Mesenchymal stem cell (in vitro differentiated cells and primary cell): ENCODE measurements at regions not wholly inside any gene's neighbourhood (a gene's known extent, or its start where the extent isn't known, plus 50 kb on each side); places are given as distances from the start of the nearest gene placed in this dataset.

ENCODE experiments used
- DNase-seq: peaks from one replicate; pipeline ENCODE4 v3.0.0-alpha.2; 2013
- H2AFZ ChIP-seq: one replicate; pipeline ENCODE4 v1.6.1; 2013; ENCODE audit warnings: low read depth, mild to moderate bottlenecking, control low read depth, inconsistent platforms, low read length, moderate library complexity
- H2AK5ac ChIP-seq: 2 replicates; pipeline ENCODE4 v1.6.1; 2013; ENCODE audit warnings: low read length, moderate library complexity, mild to moderate bottlenecking, inconsistent platforms; ENCODE audit not compliant: severe bottlenecking
- H2BK120ac ChIP-seq: one replicate; pipeline ENCODE4 v1.6.1; 2013; ENCODE audit warnings: low read depth, mild to moderate bottlenecking, inconsistent platforms, low read length, moderate library complexity
- H2BK12ac ChIP-seq, 2 experiments: one replicate each; pipeline ENCODE4 v1.6.1; 2013; ENCODE audit warnings: inconsistent platforms in 2 of 2, low read length in 2 of 2, mild to moderate bottlenecking in 2 of 2, moderate library complexity in 2 of 2, control low read depth in 1 of 2
- H2BK15ac ChIP-seq: one replicate; pipeline ENCODE4 v1.6.1; 2013; ENCODE audit warnings: mild to moderate bottlenecking, low read depth, inconsistent platforms; ENCODE audit not compliant: poor library complexity, severe bottlenecking
- H2BK5ac ChIP-seq: 2 replicates; pipeline ENCODE4 v1.6.1; 2013; ENCODE audit warnings: low read depth, mild to moderate bottlenecking, low read length, control low read depth, inconsistent platforms; ENCODE audit not compliant: poor library complexity, severe bottlenecking
- H3K14ac ChIP-seq, 2 experiments: one replicate each; pipeline ENCODE4 v1.6.1; 2013; ENCODE audit warnings: inconsistent platforms in 2 of 2, low read length in 2 of 2, control low read depth in 1 of 2, mild to moderate bottlenecking in 1 of 2, moderate library complexity in 1 of 2
- H3K18ac ChIP-seq, 2 experiments: one replicate each; pipeline ENCODE4 v1.6.1; 2013; ENCODE audit warnings: inconsistent platforms in 2 of 2, low read length in 2 of 2, control low read depth in 1 of 2, low read depth in 1 of 2, mild to moderate bottlenecking in 1 of 2
- H3K23ac ChIP-seq, 2 experiments: one replicate each; pipeline ENCODE4 v1.6.1; 2013; ENCODE audit warnings: inconsistent platforms in 2 of 2, low read length in 2 of 2, mild to moderate bottlenecking in 2 of 2, moderate library complexity in 2 of 2, control low read depth in 1 of 2
- H3K27ac ChIP-seq: 2 replicates; pipeline ENCODE4 v1.5.1; 2013; ENCODE audit warnings: mild to moderate bottlenecking, moderate library complexity, low read length, control low read depth, inconsistent platforms; ENCODE audit not compliant: poor library complexity, severe bottlenecking
- H3K27me3 ChIP-seq, 2 experiments: 2 replicates each; pipeline versions ENCODE4 v1.6.1 to v1.7.0; 2013; ENCODE audit warnings: low read length in 2 of 2, mild to moderate bottlenecking in 2 of 2, moderate library complexity in 2 of 2, control low read depth in 1 of 2, inconsistent platforms in 1 of 2; ENCODE audit not compliant: control insufficient read depth in 1 of 2, insufficient read depth in 1 of 2
- H3K36me3 ChIP-seq, 2 experiments: 2 replicates each; pipeline versions ENCODE4 v1.6.1 to v1.7.0; 2013; ENCODE audit warnings: low read length in 2 of 2, control low read depth in 1 of 2, inconsistent platforms in 1 of 2, low read depth in 1 of 2, mild to moderate bottlenecking in 1 of 2; ENCODE audit not compliant: insufficient read depth in 2 of 2, control insufficient read depth in 1 of 2
- H3K4ac ChIP-seq, 2 experiments: one replicate each; pipeline ENCODE4 v1.6.1; 2013; ENCODE audit warnings: inconsistent platforms in 2 of 2, low read length in 2 of 2, mild to moderate bottlenecking in 2 of 2, moderate library complexity in 2 of 2, control low read depth in 1 of 2, low read depth in 1 of 2
- H3K4me1 ChIP-seq: 2 replicates; pipeline ENCODE4 v1.6.1; 2013; ENCODE audit warnings: low read depth, low read length, control low read depth; ENCODE audit not compliant: control insufficient read depth, insufficient read depth
- H3K4me2 ChIP-seq: 2 replicates; pipeline ENCODE4 v1.6.1; 2013; ENCODE audit warnings: low read length, mild to moderate bottlenecking, inconsistent platforms; ENCODE audit not compliant: poor library complexity, severe bottlenecking
- H3K4me3 ChIP-seq, 2 experiments: 2 replicates each; pipeline versions ENCODE4 v1.5.1 to v1.7.0; 2013; ENCODE audit warnings: low read length in 2 of 2, mild to moderate bottlenecking in 2 of 2, control low read depth in 1 of 2, low read depth in 1 of 2; ENCODE audit not compliant: insufficient read depth in 1 of 2
- H3K79me1 ChIP-seq: replicated peaks from 2 replicates; pipeline ENCODE4 v1.6.1; 2013; ENCODE audit warnings: mild to moderate bottlenecking, control low read depth, low read length, inconsistent platforms; ENCODE audit not compliant: poor library complexity, severe bottlenecking
- H3K9ac ChIP-seq: 2 replicates; pipeline ENCODE4 v1.7.0; 2013; ENCODE audit warnings: mild to moderate bottlenecking, low read length, moderate library complexity
- H3K9me3 ChIP-seq: 2 replicates; pipeline ENCODE4 v1.7.0; 2013; ENCODE audit warnings: mild to moderate bottlenecking, low read length; ENCODE audit not compliant: control insufficient read depth
- H4K8ac ChIP-seq: one replicate; pipeline ENCODE4 v1.6.1; 2013; ENCODE audit warnings: inconsistent platforms, mild to moderate bottlenecking, low read length, moderate library complexity
- H4K91ac ChIP-seq: one replicate; pipeline ENCODE4 v1.6.1; 2013; ENCODE audit warnings: mild to moderate bottlenecking, low read length, inconsistent platforms
- WGBS: methylation state at CpG from one replicate; pipeline ENCODE4 v1.1.7; 2013; ENCODE audit warnings: mixed read lengths; 5-methylcytosine and 5-hydroxymethylcytosine counted together

DNA sequence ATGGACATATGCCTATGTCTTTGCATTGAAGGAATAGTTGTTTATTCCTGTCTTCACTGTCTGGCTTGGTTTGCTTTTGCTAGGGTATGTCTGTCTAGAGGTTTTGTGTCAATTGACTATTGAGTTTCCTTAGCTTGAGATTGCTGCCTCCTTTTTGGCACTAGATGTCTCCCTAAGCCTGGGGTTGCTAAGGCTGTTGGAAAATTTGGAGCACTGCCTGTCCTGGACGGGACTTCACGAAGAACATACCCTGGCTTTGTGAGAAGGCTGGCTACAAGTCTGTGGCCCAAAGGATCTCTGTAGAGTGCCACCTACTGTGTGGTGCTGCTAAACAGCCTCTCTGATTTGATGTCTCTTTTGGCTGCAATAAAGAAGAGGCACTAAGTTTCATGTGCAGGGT, 183.8 kb upstream of the NUDT10 start:
- Histone ChIP-seq H4K91ac (no peak overlapping the region), H3K18ac (no peak overlapping the region), H3K27ac (no peak overlapping the region), H3K9ac (no peak overlapping the region), H3K4me1 (no peaks in the 10 kb centered on the region), H4K8ac (no peak overlapping the region), H2BK120ac (no peak overlapping the region), H2BK15ac (no peak overlapping the region), H3K9me3 (no peaks in the 10 kb centered on the region), H3K27me3 (peaks cover 0 to 38% of the 10 kb centered on the region in 2 experiments), H3K36me3 (no peaks in the 10 kb centered on the region), H3K23ac (no peak overlapping the region), H3K4me3 (no peak overlapping the region), H2AK5ac (no peak overlapping the region), H2AFZ (no peak overlapping the region), H3K4ac (no peak overlapping the region), H3K14ac (no peak overlapping the region), H2BK12ac (no peak overlapping the region), H3K79me1 (no peaks in the 10 kb centered on the region), H3K4me2 (no peak overlapping the region), H2BK5ac (no peak overlapping the region)
- no peak for DNase-seq
- WGBS = 4% methylated on average over 2 of the region's 2 CpGs

DNA sequence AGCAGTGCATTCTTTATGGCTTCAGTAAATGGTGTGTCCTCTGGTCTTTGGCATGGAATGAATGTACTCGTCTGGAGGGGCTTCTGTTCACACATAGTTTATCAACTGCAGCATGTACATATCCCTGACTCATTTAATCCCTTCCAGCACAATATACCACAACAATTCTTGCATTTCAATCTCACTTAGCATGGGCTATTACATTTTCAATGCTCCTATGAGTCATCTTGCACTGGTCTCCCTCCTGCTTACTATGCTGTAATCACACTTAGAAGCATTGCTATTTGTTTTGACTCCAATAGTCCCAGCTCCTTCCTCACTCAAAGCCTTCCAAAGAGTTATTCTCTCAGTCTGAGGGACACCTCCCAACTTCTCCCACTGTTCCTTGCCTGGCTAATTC, 180.9 kb upstream of the NUDT10 start:
- no peak overlapping the region for H4K91ac ChIP-seq
- DNase-seq = no peak
- no peaks in the 10 kb centered on the region for H3K4me1 ChIP-seq
- no peaks in the 10 kb centered on the region for H3K79me1 ChIP-seq
- no peak overlapping the region for H3K27ac ChIP-seq
- H3K36me3 ChIP-seq = no peaks in the 10 kb centered on the region
- H2AFZ ChIP-seq = no peak overlapping the region
- no peak overlapping the region for H2BK5ac ChIP-seq
- H3K27me3 ChIP-seq = peaks cover 0 to 32% of the 10 kb centered on the region in 2 experiments
- no peak overlapping the region for H3K4me3 ChIP-seq
- no peak overlapping the region for H2BK15ac ChIP-seq
- H3K9me3 ChIP-seq = no peaks in the 10 kb centered on the region
- H2BK120ac ChIP-seq = no peak overlapping the region
- no peak overlapping the region for H2AK5ac ChIP-seq
- no peak overlapping the region for H3K18ac ChIP-seq
- no peak overlapping the region for H3K14ac ChIP-seq
- H4K8ac ChIP-seq = no peak overlapping the region
- H3K4me2 ChIP-seq = no peak overlapping the region
- H3K9ac ChIP-seq = no peak overlapping the region
- no peak overlapping the region for H3K4ac ChIP-seq
- no peak overlapping the region for H3K23ac ChIP-seq
- WGBS = 42% methylated on average over 1 of the region's 1 CpG
- H2BK12ac ChIP-seq = no peak overlapping the region

DNA sequence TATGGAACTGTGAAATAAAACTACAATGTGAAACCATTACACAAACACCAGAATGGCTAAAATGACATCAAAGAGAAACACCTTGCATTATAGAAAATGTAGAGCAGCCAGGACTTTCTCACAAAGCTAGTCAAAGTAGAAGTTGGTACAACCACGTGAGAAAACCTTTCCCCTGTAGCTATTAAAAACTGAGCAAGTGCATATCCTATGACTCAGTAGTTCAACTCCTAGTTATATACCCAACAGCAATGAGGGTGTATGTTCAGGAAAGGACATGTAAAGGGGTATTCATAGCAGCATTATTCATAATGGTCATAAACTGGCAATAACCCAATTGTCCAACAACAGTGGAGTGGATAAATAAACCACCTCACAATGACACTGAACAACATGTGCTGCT, 177.5 kb upstream of the NUDT10 start:
- H3K36me3 ChIP-seq = no peaks in the 10 kb centered on the region

DNA sequence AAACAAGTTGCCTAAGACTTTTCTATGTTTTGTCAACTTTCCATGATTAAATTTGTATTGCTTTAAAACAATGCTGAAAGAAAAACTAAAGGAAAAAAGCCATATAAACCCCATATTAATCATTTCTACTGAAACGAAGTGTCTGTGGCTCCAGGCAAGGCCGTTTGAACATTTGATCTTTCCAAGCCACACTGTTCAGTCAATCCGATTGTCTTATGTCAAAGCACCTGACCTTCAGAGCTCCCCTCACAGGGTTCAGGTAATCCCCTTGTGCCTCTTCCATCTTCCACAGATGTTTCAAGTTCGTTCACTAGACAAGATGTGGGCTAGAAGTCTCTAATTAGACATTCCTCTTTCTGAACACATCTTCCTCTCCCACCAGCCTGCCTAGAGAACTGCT, 177.1 kb upstream of the NUDT10 start:
- H3K9me3 ChIP-seq = no peaks in the 10 kb centered on the region
- H2BK15ac ChIP-seq = no peak overlapping the region
- H2BK120ac ChIP-seq = no peak overlapping the region
- DNase-seq = no peak
- H4K8ac ChIP-seq = no peak overlapping the region
- no peak overlapping the region for H3K4me2 ChIP-seq
- 74% methylated on average over 4 of the region's 4 CpGs for WGBS
- no peak overlapping the region for H3K23ac ChIP-seq
- H4K91ac ChIP-seq = no peak overlapping the region
- no peak overlapping the region for H3K18ac ChIP-seq
- H3K9ac ChIP-seq = no peak overlapping the region
- H2AK5ac ChIP-seq = no peak overlapping the region
- no peak overlapping the region for H3K4me3 ChIP-seq
- H3K36me3 ChIP-seq = no peaks in the 10 kb centered on the region
- no peak overlapping the region for H2BK5ac ChIP-seq
- H3K4ac ChIP-seq = no peak overlapping the region
- no peak overlapping the region for H3K27ac ChIP-seq
- H3K14ac ChIP-seq = no peak overlapping the region
- H2AFZ ChIP-seq = no peak overlapping the region
- peaks cover 0 to 23% of the 10 kb centered on the region in 2 experiments for H3K27me3 ChIP-seq
- no peaks in the 10 kb centered on the region for H3K79me1 ChIP-seq
- no peak overlapping the region for H2BK12ac ChIP-seq
- H3K4me1 ChIP-seq = no peaks in the 10 kb centered on the region

More for the DNA sequence above, 177.5 kb upstream of the NUDT10 start:
- H3K4me2 ChIP-seq = no peak overlapping the region
- no CpG with 5 or more reads among the region's 1 CpG for WGBS
- no peak overlapping the region for H2BK15ac ChIP-seq
- H3K14ac ChIP-seq = no peak overlapping the region
- H2BK12ac ChIP-seq = no peak overlapping the region
- no peaks in the 10 kb centered on the region for H3K4me1 ChIP-seq
- peaks cover 0 to 23% of the 10 kb centered on the region in 2 experiments for H3K27me3 ChIP-seq
- no peak overlapping the region for H4K8ac ChIP-seq
- H3K4ac ChIP-seq = no peak overlapping the region
- H2BK5ac ChIP-seq = no peak overlapping the region
- no peak overlapping the region for H2AFZ ChIP-seq
- no peak overlapping the region for H2AK5ac ChIP-seq
- H3K9me3 ChIP-seq = no peaks in the 10 kb centered on the region
- no peak overlapping the region for H3K27ac ChIP-seq
- no peaks in the 10 kb centered on the region for H3K79me1 ChIP-seq
- H3K18ac ChIP-seq = no peak overlapping the region
- H3K4me3 ChIP-seq = no peak overlapping the region
- no peak for DNase-seq
- H3K23ac ChIP-seq = no peak overlapping the region
- H2BK120ac ChIP-seq = no peak overlapping the region
- no peak overlapping the region for H3K9ac ChIP-seq
- H4K91ac ChIP-seq = no peak overlapping the region
